AG04449 (cell line): ENCODE measurements at regions not wholly inside any gene's neighbourhood (a gene's known extent, or its start where the extent isn't known, plus 50 kb on each side); places are given as distances from the start of the nearest gene placed in this dataset.

Experiments
- CTCF ChIA-PET: fragments of 350-600 bp; formaldehyde crosslinking; extraction: SDS; loops from one replicate; lab custom pipeline; 2021; ENCODE audit warnings: antibody characterized with exemption; lab: Yijun Ruan, JAX
- POLR2A ChIA-PET: fragments of 400-600, 350-600 bp; formaldehyde crosslinking; extraction: SDS; loops from one replicate; lab custom pipeline; 2020; ENCODE audit warnings: antibody characterized with exemption, inconsistent platforms; lab: Yijun Ruan, JAX
- DNase-seq: peaks from one replicate; pipeline ENCODE4 v3.0.0-alpha.2; 2010; ENCODE audit warnings: low read depth, low spot score
- H3K4me3 ChIP-seq: 2 replicates; pipeline ENCODE4 v1.5.1; 2011; ENCODE audit warnings: low read depth, mild to moderate bottlenecking, control low read depth, low read length
- CTCF ChIP-seq: IDR thresholded peaks from one replicate; pipeline ENCODE4 v1.5.1; 2011; ENCODE audit warnings: mild to moderate bottlenecking, moderate library complexity, low read length, control low read depth, inconsistent platforms; ENCODE audit not compliant: insufficient read depth; ENCODE audit errors: missing control alignments

- H3K4me3 ChIP-seq, result no peak overlapping the region
- DNase-seq, result peak; percentile 10
- TF ChIP-seq CTCF, result peak; percentile 56
- ChIA-PET CTCF (interaction anchor here (0.6 to 8.8 kb wide), 32 partner anchors 8 to 1411 kb away, joined by 3 to 139 read pairs (median 5); no protein-coding TSS in a partner anchor), POLR2A (no interaction called here)
Observed at GRCh38 chr16:72467157-72467759, 295.3 kb upstream of the PMFBP1 start.

GRCh38 chr16:72464597-72465368, 292.8 kb upstream of the PMFBP1 start:
- no peak for DNase-seq
- POLR2A ChIA-PET, result no interaction called here
- CTCF ChIA-PET, result interaction anchor here (1.0 to 8.8 kb wide), 5 partner anchors 64 to 341 kb away, joined by 3 to 139 read pairs (median 30); no protein-coding TSS in a partner anchor
- no peak for TF ChIP-seq CTCF
- no peak overlapping the region for H3K4me3 ChIP-seq

GRCh38 chr16:72464052-72464451, 292.1 kb upstream of the PMFBP1 start:
- TF ChIP-seq CTCF, result no peak
- ChIA-PET CTCF (interaction anchor here (1.0 to 8.8 kb wide), 4 partner anchors 63 to 340 kb away, joined by 3 to 139 read pairs (median 33); no protein-coding TSS in a partner anchor), POLR2A (no interaction called here)
- no peak for DNase-seq
- H3K4me3 ChIP-seq, result no peak overlapping the region

GRCh38 chr16:72458035-72458434, 286.1 kb upstream of the PMFBP1 start:
- no peak for DNase-seq
- ChIA-PET CTCF (interaction anchor here (0.7 to 1.2 kb wide), 3 partner anchors 9 to 333 kb away, joined by 3 to 6 read pairs (median 3); no protein-coding TSS in a partner anchor), POLR2A (no interaction called here)
- no peak overlapping the region for H3K4me3 ChIP-seq
- no peak for TF ChIP-seq CTCF

- ChIA-PET CTCF (interaction anchor here (0.7 to 1.6 kb wide), 5 partner anchors 9 to 332 kb away, joined by 3 to 8 read pairs (median 3); no protein-coding TSS in a partner anchor), POLR2A (no interaction called here)
- no peak for TF ChIP-seq CTCF
- no peak overlapping the region for H3K4me3 ChIP-seq
- no peak for DNase-seq
Observed at GRCh38 chr16:72457243-72457940, 285.4 kb upstream of the PMFBP1 start.
